T-helper 1 cell (primary cell): ENCODE measurements at regions not wholly inside any gene's neighbourhood (a gene's known extent, or its start where the extent isn't known, plus 50 kb on each side); places are given as distances from the start of the nearest gene placed in this dataset.

Experiments
- DNase-seq, 5 donors: peaks; one replicate each; pipeline ENCODE4 v3.0.0-alpha.2; 2012 to 2020

GRCh38 chr10:2701802-2702201 lies 365.5 kb upstream of the PFKP start:
- no peak for DNase-seq

- no peak for DNase-seq
These were observed 366.6 kb upstream of the PFKP start for GRCh38 chr10:2700626-2701305.

- DNase-seq = no peak
These were observed 378.4 kb upstream of the PFKP start for GRCh38 chr10:2688958-2689357.

GRCh38 chr10:2686691-2687090 lies 380.7 kb upstream of the PFKP start:
- DNase-seq = no peak

- no peak for DNase-seq
These were observed 384.9 kb upstream of the PFKP start for GRCh38 chr10:2682491-2682890.

- no peak for DNase-seq
These were observed 385.5 kb upstream of the PFKP start for GRCh38 chr10:2681891-2682290.

GRCh38 chr10:2680821-2681220 lies 386.5 kb upstream of the PFKP start:
- no peak for DNase-seq

- no peak for DNase-seq
These were observed 387.7 kb upstream of the PFKP start for GRCh38 chr10:2679646-2680045.

GRCh38 chr10:2676455-2676854 lies 390.9 kb upstream of the PFKP start:
- DNase-seq = no peak

GRCh38 chr10:2674451-2674850 lies 392.9 kb upstream of the PFKP start:
- no peak for DNase-seq

- DNase-seq = no peak
These were observed 396.5 kb upstream of the PFKP start for GRCh38 chr10:2670864-2671263.

- DNase-seq = no peak
These were observed 401.6 kb upstream of the PFKP start for GRCh38 chr10:2665772-2666171.

- DNase-seq = no peak
These were observed 407.1 kb upstream of the PFKP start for GRCh38 chr10:2660276-2660675.

- no peak for DNase-seq
These were observed 407.6 kb upstream of the PFKP start for GRCh38 chr10:2659660-2660209.

- DNase-seq = no peak
These were observed 408.6 kb upstream of the PFKP start for GRCh38 chr10:2658780-2659179.

- no peak for DNase-seq
These were observed 417.0 kb upstream of the PFKP start for GRCh38 chr10:2650328-2650727.

GRCh38 chr10:2641028-2641427 lies 426.3 kb upstream of the PFKP start:
- DNase-seq = no peak

- no peak for DNase-seq
These were observed 433.7 kb upstream of the PFKP start for GRCh38 chr10:2633630-2634029.

- DNase-seq = no peak
These were observed 435.7 kb upstream of the PFKP start for GRCh38 chr10:2631557-2632205.

- no peak for DNase-seq
These were observed 438.6 kb upstream of the PFKP start for GRCh38 chr10:2628705-2629104.

- no peak for DNase-seq
These were observed 439.4 kb upstream of the PFKP start for GRCh38 chr10:2627969-2628368.

GRCh38 chr10:2625094-2625493 lies 442.3 kb upstream of the PFKP start:
- DNase-seq = no peak

- DNase-seq = no peak
These were observed 443.6 kb upstream of the PFKP start for GRCh38 chr10:2623675-2624274.
